ENCODE measurements at regions not wholly inside any gene's neighbourhood (a gene's known extent, or its start where the extent isn't known, plus 50 kb on each side); places are given as distances from the start of the nearest gene placed in this dataset.

- H3K4me3 ChIP-seq = no peak overlapping the region
- H3K27me3 Mint-ChIP-seq (ENCODE audit: insufficient read depth, low read depth, poor library complexity) = no peaks in the 10 kb centered on the region
- no peaks in the 10 kb centered on the region for H3K27me3 ChIP-seq (ENCODE audit: insufficient read depth)
- no peak overlapping the region for H3K27ac Mint-ChIP-seq
- H3F3A ChIP-seq (replicated peaks; ENCODE audit: low read depth) = no peaks in the 10 kb centered on the region
- peaks cover 20% of the 10 kb centered on the region for H3K9me3 Mint-ChIP-seq
- H3K9me2 ChIP-seq (ENCODE audit: insufficient read depth) = no peaks in the 10 kb centered on the region; the same call in 1 of the 2 replicates
- H3K4me2 ChIP-seq = no peak overlapping the region
- H4K20me1 ChIP-seq (replicated peaks; ENCODE audit: insufficient read depth) = no peaks in the 10 kb centered on the region
- H3K36me3 ChIP-seq (ENCODE audit: insufficient read depth) = no peaks in the 10 kb centered on the region
- DNase-seq (ENCODE audit: low spot score) (no peak), ATAC-seq (no peak)
- TF ChIP-seq STAT1 (IDR thresholded peaks at IDR 0.05; ENCODE audit: unreplicated experiment) (no peak), ETS1 (IDR thresholded peaks at IDR 0.05) (no peak), ZNF114 (CRISPR knock-in tag; IDR thresholded peaks at IDR 0.05) (no peak), NANOG (IDR thresholded peaks at IDR 0.05; ENCODE audit: borderline replicate concordance) (no peak), POLR2AphosphoS5 (IDR thresholded peaks at IDR 0.05; ENCODE audit: low read depth) (no peak), EZH2 (IDR thresholded peaks at IDR 0.05; ENCODE audit: low read depth, unreplicated experiment) (no peak), ZNF331 (CRISPR knock-in tag; IDR thresholded peaks at IDR 0.05; ENCODE audit: low read depth) (no peak), ZNF462 (CRISPR knock-in tag; IDR thresholded peaks at IDR 0.05) (no peak), JUNB (IDR thresholded peaks at IDR 0.05; ENCODE audit: unreplicated experiment) (no peak), EZH2phosphoT487 (IDR thresholded peaks at IDR 0.05; ENCODE audit: unreplicated experiment) (no peak), CREB1 (CRISPR knock-in tag; IDR thresholded peaks at IDR 0.05; ENCODE audit: low read depth) (no peak), CTCF (conservative IDR thresholded peaks at IDR 0.05; ENCODE audit: low read depth in 2 of 2) (no peak), REST (IDR thresholded peaks at IDR 0.05; ENCODE audit: unreplicated experiment) (no peak)
- H3K4me1 ChIP-seq (ENCODE audit: insufficient read depth) = peaks cover 3% of the 10 kb centered on the region; the same call in 1 of the 2 replicates
- no peak overlapping the region for H3K4me3 Mint-ChIP-seq
- no peak overlapping the region for H2AFZ ChIP-seq
- no peak overlapping the region for H3K27ac ChIP-seq (ENCODE audit: low read depth)
- no peaks in the 10 kb centered on the region for H3K4me1 Mint-ChIP-seq
- peaks cover 10% of the 10 kb centered on the region; the same call in 2 of the 3 replicates for H3K36me3 Mint-ChIP-seq (ENCODE audit: low read depth)
- no peaks in the 10 kb centered on the region for H3K79me2 ChIP-seq (replicated peaks; ENCODE audit: insufficient read depth)
Observed at GRCh38 chr12:93174473-93174872, 203.3 kb upstream of the NUDT4 start.
